Stomach (tissue), 8 donors: ENCODE measurements at regions not wholly inside any gene's neighbourhood (a gene's known extent, or its start where the extent isn't known, plus 50 kb on each side); places are given as distances from the start of the nearest gene placed in this dataset.

Source experiments
- DNase-seq, 2 donors: peaks; one replicate each; pipeline versions ENCODE4 v3.0.0 to v3.0.0-alpha.2; 2013 to 2019
- H3K27ac ChIP-seq, 5 donors: fragments of 200-600 bp in 4 of 5; sonication (generic) in 4 of 5; one replicate each; pipeline ENCODE4 v1.5.1; 2013 to 2019; ENCODE audit warnings: mild to moderate bottlenecking in 1 of 5, moderate library complexity in 1 of 5
- H3K27me3 ChIP-seq, 3 donors: fragments of 200-600 bp; sonication (generic); one replicate each; pipeline ENCODE4 v1.5.1; 2017 to 2019; ENCODE audit warnings: mixed run types in 1 of 3
- H3K36me3 ChIP-seq, 4 donors: fragments of 200-600 bp; sonication (generic); 1 replicate in 3 of 4; 2 replicates in 1 of 4; pipeline ENCODE4 v1.5.1; 2016 to 2019
- H3K4me1 ChIP-seq, 4 donors: fragments of 200-600 bp; sonication (generic); one replicate each; pipeline ENCODE4 v1.5.1; 2016 to 2019
- H3K4me3 ChIP-seq, 4 donors: fragments of 200-600 bp; sonication (generic) in 3 of 4; one replicate each; pipeline ENCODE4 v1.5.1; 2016 to 2019; ENCODE audit warnings: mild to moderate bottlenecking in 1 of 4
- H3K9me3 ChIP-seq, 4 donors: fragments of 200-600 bp; sonication (generic); one replicate each; pipeline ENCODE4 v1.5.1; 2016 to 2019
- CTCF ChIP-seq, 7 experiments: fragments of 450-650 bp in 4 of 7; fragments of 200-600 bp in 3 of 7; sonication (generic) in 3 of 7; IDR thresholded peaks; one replicate each; pipeline ENCODE4 v1.5.1; 2016 to 2019; ENCODE audit warnings: antibody characterized with exemption in 7 of 7, control low read depth in 2 of 7, mild to moderate bottlenecking in 1 of 7
- EP300 ChIP-seq: sonication (generic); formaldehyde crosslinking; IDR thresholded peaks from one replicate; pipeline ENCODE4 v1.6.1; 2017; ENCODE audit warnings: antibody characterized with exemption
- POLR2A ChIP-seq, 4 donors: fragments of 450-650 bp; IDR thresholded peaks; one replicate each; pipeline ENCODE4 v1.6.1; 2016; ENCODE audit warnings: antibody characterized with exemption in 4 of 4, control low read depth in 2 of 4, mild to moderate bottlenecking in 1 of 4, moderate library complexity in 1 of 4
- POLR2AphosphoS5 ChIP-seq, 3 donors: sonication (generic); formaldehyde crosslinking; IDR thresholded peaks; one replicate each; pipeline ENCODE4 v1.6.1; 2016; ENCODE audit warnings: antibody characterized with exemption in 3 of 3
- WGBS, 5 donors: extraction: QIAGEN DNeasy Blood & Tissue Kit in 3 of 5; methylation state at CpG; one replicate each; pipeline versions ENCODE4 v1.1.5 to v1.1.7; 2013 to 2018; 5-methylcytosine and 5-hydroxymethylcytosine counted together
- intact Hi-C: fragments of 100-400 bp; cut with DNase I; formaldehyde crosslinking; loops from one replicate; pipeline ENCODE4 v1.15.1; 2023; ENCODE audit warnings: low total_unique reads
- donor health status: healthy with polysubstance abuse.
- donor health status: Bipolar disorder and iron deficiency.
- donor health status: healthy.

- TF ChIP-seq CTCF (IDR thresholded peaks at IDR 0.05) (no peak), EP300 (no peak), POLR2A (IDR thresholded peaks at IDR 0.05) (no peak), POLR2AphosphoS5 (IDR thresholded peaks at IDR 0.05) (no peak)
- H3K4me1 ChIP-seq: peaks cover 0 to 11% (median 2%) of the 10 kb centered on the region in 4 donors
- no peaks in the 10 kb centered on the region for H3K36me3 ChIP-seq
- intact Hi-C loops: no loop called here
- no peak for DNase-seq
- H3K27me3 ChIP-seq: no peaks in the 10 kb centered on the region
- WGBS, 5 donors: 35 to 59% (median 51%) methylated on average over 3 of the region's 3 CpGs
- H3K27ac ChIP-seq: no peak overlapping the region
- H3K4me3 ChIP-seq: no peak overlapping the region
- H3K9me3 ChIP-seq: no peaks in the 10 kb centered on the region
These were observed 63.3 kb upstream of the FLRT2 start for GRCh38 chr14:85466678-85467077.

GRCh38 chr14:85468816-85469215 lies 61.1 kb upstream of the FLRT2 start:
- intact Hi-C loops: no loop called here
- H3K4me1 ChIP-seq: peaks cover 0 to 11% (median 0%) of the 10 kb centered on the region in 4 donors
- H3K27me3 ChIP-seq: no peaks in the 10 kb centered on the region
- no peaks in the 10 kb centered on the region for H3K9me3 ChIP-seq
- no peak for DNase-seq
- TF ChIP-seq POLR2AphosphoS5 (IDR thresholded peaks at IDR 0.05) (no peak), EP300 (no peak), POLR2A (IDR thresholded peaks at IDR 0.05) (no peak), CTCF (IDR thresholded peaks at IDR 0.05) (no peak)
- 27 to 80% (median 47%) methylated on average over 2 of the region's 2 CpGs for WGBS, 5 donors
- no peaks in the 10 kb centered on the region for H3K36me3 ChIP-seq
- H3K4me3 ChIP-seq: no peak overlapping the region
- H3K27ac ChIP-seq: no peak overlapping the region

GRCh38 chr14:85471156-85471555 lies 58.8 kb upstream of the FLRT2 start:
- no peaks in the 10 kb centered on the region for H3K27me3 ChIP-seq
- intact Hi-C loops: no loop called here
- H3K36me3 ChIP-seq: no peaks in the 10 kb centered on the region
- no peak for DNase-seq
- H3K4me3 ChIP-seq: no peak overlapping the region
- no peak overlapping the region for H3K27ac ChIP-seq
- TF ChIP-seq CTCF (IDR thresholded peaks at IDR 0.05) (no peak), EP300 (no peak), POLR2A (IDR thresholded peaks at IDR 0.05) (no peak), POLR2AphosphoS5 (IDR thresholded peaks at IDR 0.05) (no peak)
- no peaks in the 10 kb centered on the region for H3K9me3 ChIP-seq
- H3K4me1 ChIP-seq: peaks cover 0 to 11% (median 0%) of the 10 kb centered on the region in 4 donors

GRCh38 chr14:85471744-85472143 lies 58.2 kb upstream of the FLRT2 start:
- intact Hi-C loops: no loop called here
- H3K27ac ChIP-seq: peak overlapping the region in 1 of 5 donors; percentile 14
- 22 to 40% (median 26%) methylated on average over 4 of the region's 4 CpGs for WGBS, 5 donors

GRCh38 chr14:85474431-85474830 lies 55.5 kb upstream of the FLRT2 start:
- Histone ChIP-seq H3K36me3 (no peaks in the 10 kb centered on the region), H3K27me3 (no peaks in the 10 kb centered on the region), H3K9me3 (no peaks in the 10 kb centered on the region), H3K27ac (no peak overlapping the region), H3K4me3 (no peak overlapping the region), H3K4me1 (peaks cover 0 to 11% (median 0%) of the 10 kb centered on the region in 4 donors)
- intact Hi-C loops: no loop called here
- TF ChIP-seq EP300 (no peak), CTCF (IDR thresholded peaks at IDR 0.05) (no peak), POLR2A (IDR thresholded peaks at IDR 0.05) (no peak)
- 79 to 87% (median 85%) methylated on average over 2 of the region's 2 CpGs for WGBS, 5 donors
- no peak for DNase-seq

More at GRCh38 chr14:85471744-85472143, 58.2 kb upstream of the FLRT2 start:
- Histone ChIP-seq H3K4me3 (no peak overlapping the region), H3K36me3 (no peaks in the 10 kb centered on the region), H3K4me1 (peaks cover 0 to 11% (median 0%) of the 10 kb centered on the region in 4 donors), H3K9me3 (no peaks in the 10 kb centered on the region), H3K27me3 (no peaks in the 10 kb centered on the region)
- TF ChIP-seq EP300 (no peak), POLR2AphosphoS5 (IDR thresholded peaks at IDR 0.05) (peak in 1 of 3 donors; percentile 32)
- DNase-seq: peak in 1 of 2 donors; percentile 59
